ENCODE measurements at regions not wholly inside any gene's neighbourhood (a gene's known extent, or its start where the extent isn't known, plus 50 kb on each side); places are given as distances from the start of the nearest gene placed in this dataset.

- no peak for DNase-seq (ENCODE audit: extremely low read depth, low read depth)
- no peak for TF ChIP-seq CTCF (IDR thresholded peaks at IDR 0.05; ENCODE audit: low read depth, low read length)
These were observed 158.1 kb downstream of the HAPSTR1 start for GRCh38 chr16:9249534-9249933.

GRCh38 chr16:9251026-9251425, 159.6 kb downstream of the HAPSTR1 start:
- no peak for DNase-seq (ENCODE audit: extremely low read depth, low read depth)
- no peak for TF ChIP-seq CTCF (IDR thresholded peaks at IDR 0.05; ENCODE audit: low read depth, low read length)

- TF ChIP-seq CTCF (IDR thresholded peaks at IDR 0.05; ENCODE audit: low read depth, low read length) = no peak
- DNase-seq (ENCODE audit: extremely low read depth, low read depth) = no peak
These were observed 163.4 kb downstream of the HAPSTR1 start for GRCh38 chr16:9254863-9255262.

- peak; percentile 26 for TF ChIP-seq CTCF (IDR thresholded peaks at IDR 0.05; ENCODE audit: low read depth, low read length)
These were observed 164.8 kb downstream of the HAPSTR1 start for GRCh38 chr16:9256196-9256595.

GRCh38 chr16:9257843-9258242, 166.4 kb downstream of the HAPSTR1 start:
- TF ChIP-seq CTCF (IDR thresholded peaks at IDR 0.05; ENCODE audit: low read depth, low read length) = no peak

More at GRCh38 chr16:9256196-9256595, 164.8 kb downstream of the HAPSTR1 start:
- DNase-seq (ENCODE audit: extremely low read depth, low read depth) = no peak

GRCh38 chr16:9258423-9259051, 167.1 kb downstream of the HAPSTR1 start:
- no peak for DNase-seq (ENCODE audit: extremely low read depth, low read depth)
- TF ChIP-seq CTCF (IDR thresholded peaks at IDR 0.05; ENCODE audit: low read depth, low read length) = peak; percentile 44

More at GRCh38 chr16:9257843-9258242, 166.4 kb downstream of the HAPSTR1 start:
- DNase-seq (ENCODE audit: extremely low read depth, low read depth) = no peak

- TF ChIP-seq CTCF (IDR thresholded peaks at IDR 0.05; ENCODE audit: low read depth, low read length) = no peak
- DNase-seq (ENCODE audit: extremely low read depth, low read depth) = no peak
These were observed 168.6 kb downstream of the HAPSTR1 start for GRCh38 chr16:9259914-9260608.
